ENCODE measurements at regions not wholly inside any gene's neighbourhood (a gene's known extent, or its start where the extent isn't known, plus 50 kb on each side); places are given as distances from the start of the nearest gene placed in this dataset.

DNA sequence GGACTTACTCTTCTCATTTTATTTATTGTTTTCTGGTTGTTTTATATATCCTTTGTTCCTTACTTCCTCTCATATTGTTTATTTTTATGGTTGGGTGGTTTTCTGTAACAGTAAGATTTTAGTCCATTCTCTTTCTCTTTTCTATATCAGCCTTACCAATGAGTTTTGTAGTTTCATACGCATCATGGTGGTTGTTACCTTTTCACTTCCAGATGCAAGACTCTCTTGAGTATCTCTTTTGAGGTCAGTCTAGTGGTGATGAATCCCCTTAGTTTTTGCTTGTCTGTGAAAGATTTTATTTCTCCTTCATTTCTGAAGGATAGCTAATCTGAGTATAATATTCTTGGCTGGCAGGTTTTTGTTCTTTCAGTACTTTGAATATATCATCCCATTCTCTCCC lies 57.1 kb upstream of the MFGE8 start (continued):
- no peak for TF ChIP-seq FOSL1 (IDR thresholded peaks at IDR 0.05; ENCODE audit: insufficient read depth, low read depth, low read length)
- no peak for TF ChIP-seq EZH2 (IDR thresholded peaks at IDR 0.05; ENCODE audit: low read depth, low read length, severe bottlenecking)
- no peak for TF ChIP-seq HDAC6 (IDR thresholded peaks at IDR 0.05; ENCODE audit: low read depth, low read length)
- TF ChIP-seq KDM1A (IDR thresholded peaks at IDR 0.05; ENCODE audit: borderline replicate concordance, low read length): no peak

Data from H1 (cell line).